HTR-8/SVneo (cell line): ENCODE measurements at regions not wholly inside any gene's neighbourhood (a gene's known extent, or its start where the extent isn't known, plus 50 kb on each side); places are given as distances from the start of the nearest gene placed in this dataset.

ENCODE experiments used
- DNase-seq: peaks from one replicate; pipeline ENCODE4 v3.0.0; 2011; ENCODE audit warnings: low spot score, mixed read lengths; ENCODE audit not compliant: insufficient read length
- FAIRE-seq: peaks from 2 replicates; lab custom pipeline; 2011; peaks lifted over from hg19 to GRCh38; lab: Jason Lieb, UNC

GRCh38 chr6:130749402-130749801 lies 77.8 kb upstream of the SMLR1 start:
- FAIRE-seq, result peak; percentile 77
- no peak for DNase-seq

- FAIRE-seq (no peak), DNase-seq (no peak)
Observed at GRCh38 chr6:130752267-130752666, 74.9 kb upstream of the SMLR1 start.

- DNase-seq, result no peak
- FAIRE-seq, result no peak
Observed at GRCh38 chr6:130754786-130755367, 72.3 kb upstream of the SMLR1 start.

- DNase-seq (no peak), FAIRE-seq (no peak)
Observed at GRCh38 chr6:130755368-130756034, 71.7 kb upstream of the SMLR1 start.

- no peak for FAIRE-seq
- DNase-seq, result no peak
Observed at GRCh38 chr6:130756824-130757223, 70.4 kb upstream of the SMLR1 start.

- FAIRE-seq (no peak), DNase-seq (no peak)
Observed at GRCh38 chr6:130758813-130759212, 68.4 kb upstream of the SMLR1 start.

- peak; percentile 27 for DNase-seq
- FAIRE-seq, result peak; percentile 49
Observed at GRCh38 chr6:130760006-130760405, 67.2 kb upstream of the SMLR1 start.

- no peak for FAIRE-seq
- no peak for DNase-seq
Observed at GRCh38 chr6:130761286-130761685, 65.9 kb upstream of the SMLR1 start.

- DNase-seq, result no peak
Observed at GRCh38 chr6:130765181-130765727, 62.0 kb upstream of the SMLR1 start.

GRCh38 chr6:130766239-130767144 lies 60.7 kb upstream of the SMLR1 start:
- DNase-seq, result no peak
- FAIRE-seq, result no peak

More at GRCh38 chr6:130765181-130765727, 62.0 kb upstream of the SMLR1 start:
- no peak for FAIRE-seq

GRCh38 chr6:130769861-130770260 lies 57.3 kb upstream of the SMLR1 start:
- DNase-seq (no peak), FAIRE-seq (no peak)

GRCh38 chr6:130771741-130772140 lies 55.5 kb upstream of the SMLR1 start:
- FAIRE-seq, result no peak
- no peak for DNase-seq

- FAIRE-seq, result no peak
- no peak for DNase-seq
Observed at GRCh38 chr6:130773860-130774259, 53.3 kb upstream of the SMLR1 start.

- FAIRE-seq, result no peak
- no peak for DNase-seq
Observed at GRCh38 chr6:130775411-130776012, 51.7 kb upstream of the SMLR1 start.

- FAIRE-seq, result no peak
- DNase-seq, result no peak
Observed at GRCh38 chr6:130776287-130776925, 50.8 kb upstream of the SMLR1 start.
